ENCODE measurements at regions not wholly inside any gene's neighbourhood (a gene's known extent, or its start where the extent isn't known, plus 50 kb on each side); places are given as distances from the start of the nearest gene placed in this dataset.

- TF ChIP-seq CTCF (IDR thresholded peaks at IDR 0.05) (no peak), EP300 (IDR thresholded peaks at IDR 0.05) (no peak), POLR2A (IDR thresholded peaks at IDR 0.05) (no peak)
These were observed 52.5 kb upstream of the SLC36A4 start for GRCh38 chr11:93250326-93250725.
